ENCODE measurements at regions not wholly inside any gene's neighbourhood (a gene's known extent, or its start where the extent isn't known, plus 50 kb on each side); places are given as distances from the start of the nearest gene placed in this dataset.
"Not testable (repeated sequence)": the region's sequence is repeated elsewhere in the genome, so short reads cannot be mapped to it uniquely, and the experiment has no call there.

GRCh38 chr2:44051593-44052347 is 56.0 kb upstream of the LRPPRC start:
- DNase-seq (ENCODE audit: low read depth) = no peak
- no peak for TF ChIP-seq CTCF (IDR thresholded peaks at IDR 0.05; ENCODE audit: insufficient read depth, low read depth, low read length)
- H3K4me3 ChIP-seq (ENCODE audit: low read depth, low read length) = no peak overlapping the region

GRCh38 chr2:44052584-44052983 is 56.8 kb upstream of the LRPPRC start:
- no peak for TF ChIP-seq CTCF (IDR thresholded peaks at IDR 0.05; ENCODE audit: insufficient read depth, low read depth, low read length)
- H3K4me3 ChIP-seq (ENCODE audit: low read depth, low read length) = no peak overlapping the region
- DNase-seq (ENCODE audit: low read depth) = no peak

GRCh38 chr2:44053052-44053451 is 57.3 kb upstream of the LRPPRC start:
- H3K4me3 ChIP-seq (ENCODE audit: low read depth, low read length) = no peak overlapping the region
- TF ChIP-seq CTCF (IDR thresholded peaks at IDR 0.05; ENCODE audit: insufficient read depth, low read depth, low read length) = no peak
- no peak for DNase-seq (ENCODE audit: low read depth)

- no peak overlapping the region for H3K4me3 ChIP-seq (ENCODE audit: low read depth, low read length)
- no peak for DNase-seq (ENCODE audit: low read depth)
- TF ChIP-seq CTCF (IDR thresholded peaks at IDR 0.05; ENCODE audit: insufficient read depth, low read depth, low read length) = no peak
These were observed 57.7 kb upstream of the LRPPRC start for GRCh38 chr2:44053456-44053855.

GRCh38 chr2:44055229-44055628 is 59.4 kb upstream of the LRPPRC start:
- TF ChIP-seq CTCF (IDR thresholded peaks at IDR 0.05; ENCODE audit: insufficient read depth, low read depth, low read length) = no peak
- no peak overlapping the region for H3K4me3 ChIP-seq (ENCODE audit: low read depth, low read length)
- no peak for DNase-seq (ENCODE audit: low read depth)

- DNase-seq (ENCODE audit: low read depth) = no peak
- TF ChIP-seq CTCF (IDR thresholded peaks at IDR 0.05; ENCODE audit: insufficient read depth, low read depth, low read length) = no peak
- no peak overlapping the region for H3K4me3 ChIP-seq (ENCODE audit: low read depth, low read length)
These were observed 59.9 kb upstream of the LRPPRC start for GRCh38 chr2:44055664-44056063.

- H3K4me3 ChIP-seq (ENCODE audit: low read depth, low read length) = no peak overlapping the region
- TF ChIP-seq CTCF (IDR thresholded peaks at IDR 0.05; ENCODE audit: insufficient read depth, low read depth, low read length) = no peak
- DNase-seq (ENCODE audit: low read depth) = no peak
These were observed 61.2 kb upstream of the LRPPRC start for GRCh38 chr2:44056947-44057346.

GRCh38 chr2:44060286-44060685 is 64.5 kb upstream of the LRPPRC start:
- DNase-seq (ENCODE audit: low read depth); H3K4me3 ChIP-seq (ENCODE audit: low read depth, low read length): not testable (repeated sequence)

Measured in fibroblast of villous mesenchyme (primary cell).